GM13977 (cell line): ENCODE measurements at regions not wholly inside any gene's neighbourhood (a gene's known extent, or its start where the extent isn't known, plus 50 kb on each side); places are given as distances from the start of the nearest gene placed in this dataset.

Source experiments
- DNase-seq: peaks from one replicate; pipeline ENCODE4 v3.0.0; 2012; ENCODE audit warnings: low spot score
- in situ Hi-C: fragments of 300-500 bp; cut with MboI; formaldehyde crosslinking; loops from one replicate; pipeline ENCODE4 v1.12.0; 2022; ENCODE audit warnings: low sequenced_read_pairs, low pct_unique_long_range_greater_than_20kb, mixed read lengths, inconsistent platforms; ENCODE audit not compliant: unreplicated experiment
- TF ChIP-seq, protein P1 (sequence below): IDR thresholded peaks from 2 replicates; pipeline ENCODE4 v1.5.1; 2012; ENCODE audit warnings: mild to moderate bottlenecking, control low read depth; ENCODE audit not compliant: insufficient read depth; ENCODE audit errors: extremely low read depth, missing control alignments

DNA sequence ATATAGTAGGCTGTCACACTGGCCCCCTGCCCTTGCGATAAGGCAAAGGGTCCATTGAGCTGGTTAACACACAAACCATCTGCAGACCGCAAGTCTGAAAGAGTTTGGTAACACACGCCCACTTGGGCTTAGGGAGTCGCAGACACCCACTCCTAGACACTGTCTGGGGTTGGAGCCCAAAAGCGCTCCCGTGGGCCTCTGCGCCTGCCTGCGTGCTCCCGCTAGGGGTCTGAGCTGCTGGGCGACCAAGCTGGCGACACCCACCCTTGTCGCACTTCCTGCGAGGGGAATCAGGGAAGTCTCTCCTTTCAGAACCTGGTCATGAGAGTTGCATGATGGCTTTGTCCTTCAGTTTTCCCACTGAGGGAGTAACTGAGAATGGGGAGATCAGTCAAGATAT is 653.0 kb downstream of the HTR1B start:
- DNase-seq, result no peak
- in situ Hi-C loops, result no loop called here
- TF ChIP-seq, protein P1, sequence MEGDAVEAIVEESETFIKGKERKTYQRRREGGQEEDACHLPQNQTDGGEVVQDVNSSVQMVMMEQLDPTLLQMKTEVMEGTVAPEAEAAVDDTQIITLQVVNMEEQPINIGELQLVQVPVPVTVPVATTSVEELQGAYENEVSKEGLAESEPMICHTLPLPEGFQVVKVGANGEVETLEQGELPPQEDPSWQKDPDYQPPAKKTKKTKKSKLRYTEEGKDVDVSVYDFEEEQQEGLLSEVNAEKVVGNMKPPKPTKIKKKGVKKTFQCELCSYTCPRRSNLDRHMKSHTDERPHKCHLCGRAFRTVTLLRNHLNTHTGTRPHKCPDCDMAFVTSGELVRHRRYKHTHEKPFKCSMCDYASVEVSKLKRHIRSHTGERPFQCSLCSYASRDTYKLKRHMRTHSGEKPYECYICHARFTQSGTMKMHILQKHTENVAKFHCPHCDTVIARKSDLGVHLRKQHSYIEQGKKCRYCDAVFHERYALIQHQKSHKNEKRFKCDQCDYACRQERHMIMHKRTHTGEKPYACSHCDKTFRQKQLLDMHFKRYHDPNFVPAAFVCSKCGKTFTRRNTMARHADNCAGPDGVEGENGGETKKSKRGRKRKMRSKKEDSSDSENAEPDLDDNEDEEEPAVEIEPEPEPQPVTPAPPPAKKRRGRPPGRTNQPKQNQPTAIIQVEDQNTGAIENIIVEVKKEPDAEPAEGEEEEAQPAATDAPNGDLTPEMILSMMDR, result no peak

DNA sequence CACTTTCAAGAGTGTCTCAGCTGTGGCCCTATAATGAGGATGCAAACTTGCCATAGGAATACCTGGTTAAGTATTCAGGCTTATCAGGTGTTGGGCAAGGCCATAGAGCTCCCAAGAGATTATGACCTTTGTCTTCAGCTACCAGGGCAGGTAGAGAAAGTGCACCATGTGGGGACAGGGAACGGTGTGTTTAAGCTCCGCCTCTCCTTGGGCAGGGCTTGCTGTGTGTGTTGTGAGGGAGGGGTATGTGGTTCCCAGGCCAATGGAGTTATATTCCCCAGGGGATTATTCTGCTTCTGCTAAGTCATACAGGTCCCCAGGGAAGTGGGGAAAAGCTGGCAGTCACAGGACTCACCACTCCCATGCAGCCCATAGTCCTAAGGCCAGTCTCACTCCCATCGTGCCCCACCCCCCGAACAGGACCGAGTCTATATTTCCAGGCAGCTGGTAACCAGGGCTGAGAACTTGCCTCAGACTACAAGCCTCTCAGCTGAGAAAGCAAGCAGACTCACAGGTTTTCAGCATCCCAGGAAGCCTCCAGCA is 660.2 kb downstream of the HTR1B start:
- DNase-seq, result no peak
- in situ Hi-C loops, result no loop called here
- TF ChIP-seq, protein P1, result no peak

DNA sequence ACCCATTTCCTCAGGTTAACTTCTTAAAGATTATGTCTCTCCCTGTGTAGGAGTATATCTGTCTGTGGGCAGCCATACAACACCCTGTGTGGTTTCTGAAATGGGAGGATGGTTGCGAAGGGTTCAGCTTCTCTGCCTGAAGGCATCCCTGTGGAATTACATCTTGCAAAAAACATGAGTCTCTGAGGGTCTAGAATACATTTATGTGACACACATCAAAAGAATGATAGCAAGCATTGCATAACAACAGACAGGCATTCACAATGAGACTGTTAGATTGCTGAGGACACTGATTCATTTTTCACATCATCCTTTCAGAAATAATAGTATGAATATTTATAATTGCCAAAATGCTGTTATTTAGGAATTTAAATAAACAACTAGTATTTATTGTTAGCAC is 670.9 kb downstream of the HTR1B start:
- DNase-seq, result no peak
- in situ Hi-C loops, result no loop called here
- TF ChIP-seq, protein P1, result no peak

DNA sequence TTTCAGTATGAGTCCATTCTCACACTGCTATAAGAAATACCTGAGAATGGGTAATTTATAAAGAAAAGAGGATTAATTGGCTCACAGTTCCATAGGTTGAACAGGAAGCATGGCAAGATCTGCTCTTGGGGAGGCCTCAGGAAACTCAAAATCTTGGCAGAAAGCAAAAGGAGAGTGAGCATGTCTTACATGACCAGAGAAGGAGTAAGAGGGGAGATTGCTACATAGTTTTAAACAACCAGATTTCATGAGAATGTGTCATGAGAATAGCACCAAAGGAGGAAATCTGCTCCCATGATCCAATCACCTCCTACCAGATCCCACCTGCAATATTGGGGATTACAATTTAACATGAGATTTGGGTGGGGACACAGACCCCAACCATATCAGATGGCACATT is 672.4 kb downstream of the HTR1B start:
- TF ChIP-seq, protein P1, result no peak
- in situ Hi-C loops, result no loop called here

DNA sequence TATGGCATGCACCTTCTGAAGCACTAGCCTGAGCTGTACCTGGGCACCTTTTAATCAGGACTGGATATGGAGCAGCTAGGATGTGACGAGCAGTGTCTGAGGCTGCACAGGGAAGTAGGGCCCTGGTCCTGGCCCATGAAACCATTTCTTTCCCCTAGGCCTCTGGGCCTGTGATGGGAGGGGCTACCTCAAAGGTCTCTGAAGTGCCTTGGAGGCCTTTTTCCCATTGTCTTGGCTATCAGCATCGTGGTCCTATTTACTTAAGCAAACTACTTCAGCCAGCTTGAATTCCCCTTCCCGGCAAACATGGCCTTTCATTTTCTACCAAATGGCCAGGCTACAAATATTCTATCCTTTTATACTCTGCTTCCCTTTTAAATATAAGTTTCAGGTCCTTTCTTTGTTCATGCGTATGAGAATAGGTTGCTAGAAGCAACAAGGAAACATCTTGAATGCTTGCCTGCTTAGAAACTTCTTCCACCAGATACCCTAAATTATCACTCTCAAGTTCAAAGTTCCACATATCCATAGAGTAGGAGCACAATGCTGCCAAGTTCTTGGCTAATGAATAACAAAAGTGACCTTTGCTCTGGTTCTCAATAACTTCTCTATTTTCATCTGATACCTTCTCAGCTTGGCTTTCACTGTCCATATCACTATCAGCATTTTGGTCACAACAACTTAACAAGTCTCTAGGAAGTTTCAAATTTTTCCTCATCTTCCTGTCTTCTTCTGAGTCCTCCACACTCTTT is 673.1 kb downstream of the HTR1B start:
- in situ Hi-C loops, result no loop called here

More for the DNA sequence above, 672.4 kb downstream of the HTR1B start:
- no peak for DNase-seq

DNA sequence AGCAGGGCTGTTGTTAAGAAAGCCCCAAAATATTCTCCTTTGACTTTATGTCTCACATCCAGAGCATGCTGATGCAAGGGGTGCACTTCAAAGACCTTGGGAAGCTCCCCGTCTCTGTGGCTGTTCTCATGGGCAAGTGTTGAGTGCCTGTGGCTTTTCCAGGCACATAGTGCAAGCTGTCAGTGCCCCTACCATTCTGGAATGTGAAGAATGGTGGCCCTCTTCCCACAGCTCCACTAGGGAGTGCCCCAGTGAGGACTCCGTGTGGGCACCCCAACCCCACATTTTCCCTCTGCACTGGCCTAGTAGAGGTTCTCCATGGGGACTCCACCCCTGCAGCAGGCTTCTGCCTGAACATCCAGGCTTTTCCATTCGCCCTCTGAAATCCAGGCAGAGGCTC is 673.7 kb downstream of the HTR1B start:
- in situ Hi-C loops, result no loop called here
- no peak for DNase-seq
- TF ChIP-seq, protein P1, result no peak

More for the DNA sequence above, 673.1 kb downstream of the HTR1B start:
- no peak for DNase-seq
- TF ChIP-seq, protein P1, result no peak
